IPS DF 19.7 (cell line): ENCODE measurements at regions not wholly inside any gene's neighbourhood (a gene's known extent, or its start where the extent isn't known, plus 50 kb on each side); places are given as distances from the start of the nearest gene placed in this dataset.
"Not testable (repeated sequence)": the region's sequence is repeated elsewhere in the genome, so short reads cannot be mapped to it uniquely, and the experiment has no call there.

Experiments used
- DNase-seq: peaks from one replicate; pipeline ENCODE4 v3.0.0-alpha.2; 2013; ENCODE audit warnings: low read depth, low spot score

GRCh38 chr2:53366543-53366942 is 401.1 kb upstream of the CHAC2 start:
- no peak for DNase-seq

- no peak for DNase-seq
Observed at GRCh38 chr2:53362934-53363333, 404.7 kb upstream of the CHAC2 start.

- DNase-seq: no peak
Observed at GRCh38 chr2:53356291-53356905, 411.2 kb upstream of the CHAC2 start.

GRCh38 chr2:53353135-53354114 is 414.2 kb upstream of the CHAC2 start:
- no peak for DNase-seq

GRCh38 chr2:53347269-53347668 is 420.3 kb upstream of the CHAC2 start:
- no peak for DNase-seq

GRCh38 chr2:53342248-53342647 is 425.4 kb upstream of the CHAC2 start:
- DNase-seq: no peak

- DNase-seq: no peak
Observed at GRCh38 chr2:53334610-53335009, 433.0 kb upstream of the CHAC2 start.

- DNase-seq: no peak
Observed at GRCh38 chr2:53331667-53332066, 435.9 kb upstream of the CHAC2 start.

GRCh38 chr2:53317861-53318260 is 449.7 kb upstream of the CHAC2 start:
- no peak for DNase-seq

GRCh38 chr2:53315149-53315548 is 452.5 kb upstream of the CHAC2 start:
- no peak for DNase-seq

- no peak for DNase-seq
Observed at GRCh38 chr2:53314718-53315117, 452.9 kb upstream of the CHAC2 start.

- not testable (repeated sequence) for DNase-seq
Observed at GRCh38 chr2:53313644-53314043, 454.0 kb upstream of the CHAC2 start.

- no peak for DNase-seq
Observed at GRCh38 chr2:53312721-53313120, 454.9 kb upstream of the CHAC2 start.

GRCh38 chr2:53312181-53312580 is 455.4 kb upstream of the CHAC2 start:
- DNase-seq: no peak

- no peak for DNase-seq
Observed at GRCh38 chr2:53303012-53303578, 464.5 kb upstream of the CHAC2 start.

- no peak for DNase-seq
Observed at GRCh38 chr2:53302455-53302854, 465.1 kb upstream of the CHAC2 start.

- no peak for DNase-seq
Observed at GRCh38 chr2:53289309-53290006, 478.1 kb upstream of the CHAC2 start.

GRCh38 chr2:53286345-53286744 is 481.3 kb upstream of the CHAC2 start:
- no peak for DNase-seq

- no peak for DNase-seq
Observed at GRCh38 chr2:53275743-53276142, 491.9 kb upstream of the CHAC2 start.

GRCh38 chr2:53268626-53269025 is 499.0 kb upstream of the CHAC2 start:
- no peak for DNase-seq

GRCh38 chr2:53268086-53268485 is 499.5 kb upstream of the CHAC2 start:
- DNase-seq: no peak
